ENCODE measurements at regions not wholly inside any gene's neighbourhood (a gene's known extent, or its start where the extent isn't known, plus 50 kb on each side); places are given as distances from the start of the nearest gene placed in this dataset.
"Not testable (repeated sequence)": the region's sequence is repeated elsewhere in the genome, so short reads cannot be mapped to it uniquely, and the experiment has no call there.

- no peak for DNase-seq
Observed at GRCh38 chr10:63077800-63078199, 55.3 kb upstream of the NRBF2 start.

- no peak for DNase-seq
Observed at GRCh38 chr10:63072951-63073350, 60.2 kb upstream of the NRBF2 start.

- DNase-seq: no peak
Observed at GRCh38 chr10:63071145-63071544, 62.0 kb upstream of the NRBF2 start.

- DNase-seq: no peak
Observed at GRCh38 chr10:63069318-63069717, 63.8 kb upstream of the NRBF2 start.

GRCh38 chr10:63068246-63068645 is 64.9 kb upstream of the NRBF2 start:
- DNase-seq: peak; percentile 18

- DNase-seq: no peak
Observed at GRCh38 chr10:63066606-63067005, 66.5 kb upstream of the NRBF2 start.

- DNase-seq: no peak
Observed at GRCh38 chr10:63064706-63065105, 68.4 kb upstream of the NRBF2 start.

- DNase-seq: no peak
Observed at GRCh38 chr10:63058236-63058635, 74.9 kb upstream of the NRBF2 start.

- no peak for DNase-seq
Observed at GRCh38 chr10:63057509-63057908, 75.6 kb upstream of the NRBF2 start.

- no peak for DNase-seq
Observed at GRCh38 chr10:63055705-63056104, 77.4 kb upstream of the NRBF2 start.

- DNase-seq: peak; percentile 36
Observed at GRCh38 chr10:63054889-63055611, 78.1 kb upstream of the NRBF2 start.

- DNase-seq: no peak
Observed at GRCh38 chr10:63052083-63052482, 81.0 kb upstream of the NRBF2 start.

GRCh38 chr10:63042256-63042655 is 90.9 kb upstream of the NRBF2 start:
- no peak for DNase-seq

- DNase-seq: not testable (repeated sequence)
Observed at GRCh38 chr10:63033616-63034185, 99.4 kb upstream of the NRBF2 start.

- no peak for DNase-seq
Observed at GRCh38 chr10:63030536-63030935, 102.6 kb upstream of the NRBF2 start.

GRCh38 chr10:63027531-63027930 is 105.6 kb upstream of the NRBF2 start:
- no peak for DNase-seq

GRCh38 chr10:63021225-63021624 is 111.9 kb upstream of the NRBF2 start:
- no peak for DNase-seq

GRCh38 chr10:63013755-63014154 is 119.4 kb upstream of the NRBF2 start:
- DNase-seq: no peak

- no peak for DNase-seq
Observed at GRCh38 chr10:63012623-63013022, 120.5 kb upstream of the NRBF2 start.

GRCh38 chr10:63010203-63010602 is 122.9 kb upstream of the NRBF2 start:
- no peak for DNase-seq

GRCh38 chr10:63008491-63008890 is 124.6 kb upstream of the NRBF2 start:
- DNase-seq: no peak

- no peak for DNase-seq
Observed at GRCh38 chr10:63007112-63007511, 126.0 kb upstream of the NRBF2 start.

GRCh38 chr10:63005246-63005645 is 127.9 kb upstream of the NRBF2 start:
- DNase-seq: peak; percentile 79

- no peak for DNase-seq
Observed at GRCh38 chr10:63003816-63004453, 129.2 kb upstream of the NRBF2 start.
